ENCODE measurements at regions not wholly inside any gene's neighbourhood (a gene's known extent, or its start where the extent isn't known, plus 50 kb on each side); places are given as distances from the start of the nearest gene placed in this dataset.

- WGBS, 2 donors, result 84 to 98% methylated on average over 2 of the region's 2 CpGs
- TF ChIP-seq, protein P1, sequence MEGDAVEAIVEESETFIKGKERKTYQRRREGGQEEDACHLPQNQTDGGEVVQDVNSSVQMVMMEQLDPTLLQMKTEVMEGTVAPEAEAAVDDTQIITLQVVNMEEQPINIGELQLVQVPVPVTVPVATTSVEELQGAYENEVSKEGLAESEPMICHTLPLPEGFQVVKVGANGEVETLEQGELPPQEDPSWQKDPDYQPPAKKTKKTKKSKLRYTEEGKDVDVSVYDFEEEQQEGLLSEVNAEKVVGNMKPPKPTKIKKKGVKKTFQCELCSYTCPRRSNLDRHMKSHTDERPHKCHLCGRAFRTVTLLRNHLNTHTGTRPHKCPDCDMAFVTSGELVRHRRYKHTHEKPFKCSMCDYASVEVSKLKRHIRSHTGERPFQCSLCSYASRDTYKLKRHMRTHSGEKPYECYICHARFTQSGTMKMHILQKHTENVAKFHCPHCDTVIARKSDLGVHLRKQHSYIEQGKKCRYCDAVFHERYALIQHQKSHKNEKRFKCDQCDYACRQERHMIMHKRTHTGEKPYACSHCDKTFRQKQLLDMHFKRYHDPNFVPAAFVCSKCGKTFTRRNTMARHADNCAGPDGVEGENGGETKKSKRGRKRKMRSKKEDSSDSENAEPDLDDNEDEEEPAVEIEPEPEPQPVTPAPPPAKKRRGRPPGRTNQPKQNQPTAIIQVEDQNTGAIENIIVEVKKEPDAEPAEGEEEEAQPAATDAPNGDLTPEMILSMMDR (IDR thresholded peaks at IDR 0.05), result no peak
- TF ChIP-seq EP300 (IDR thresholded peaks at IDR 0.05), result no peak
- no peak for TF ChIP-seq POLR2AphosphoS5 (IDR thresholded peaks at IDR 0.05)
- no peak for TF ChIP-seq POLR2A (IDR thresholded peaks at IDR 0.05)
- no peak overlapping the region for H3K4me3 ChIP-seq
- no peak for DNase-seq
- no peaks in the 10 kb centered on the region for H3K4me1 ChIP-seq
- no peak for ATAC-seq (ENCODE audit: low FRiP score in 2 of 2)
- peaks cover 0 to 4% (median 0%) of the 10 kb centered on the region in 4 donors for H3K9me3 ChIP-seq
- no peaks in the 10 kb centered on the region for H3K27me3 ChIP-seq
- no peak overlapping the region for H3K27ac ChIP-seq
- no peaks in the 10 kb centered on the region for H3K36me3 ChIP-seq
Observed at GRCh38 chr14:47763188-47763854, 87.9 kb upstream of the MDGA2 start.

DNA sequence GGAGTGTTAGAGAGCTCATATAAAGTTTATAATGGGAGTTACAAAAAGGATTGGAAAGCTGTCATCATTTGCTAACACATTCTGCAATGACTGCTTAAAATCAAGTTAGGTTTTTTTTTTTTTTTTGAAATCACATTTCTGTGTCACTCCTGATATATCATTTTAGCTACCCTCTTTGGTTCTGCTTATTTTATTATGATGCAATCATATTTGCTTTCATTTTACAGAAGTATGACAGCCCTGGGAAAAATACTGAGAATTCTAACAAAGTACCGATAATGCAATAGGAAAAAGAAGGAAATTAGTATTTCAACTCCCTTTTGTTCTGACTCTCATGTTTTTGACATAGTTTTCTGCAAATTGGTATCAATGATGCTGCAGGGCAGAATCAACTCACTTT lies 71.6 kb upstream of the MDGA2 start:
- no peak for TF ChIP-seq POLR2AphosphoS5 (IDR thresholded peaks at IDR 0.05)
- no peak for TF ChIP-seq POLR2A (IDR thresholded peaks at IDR 0.05)
- TF ChIP-seq, protein P1 (IDR thresholded peaks at IDR 0.05), result no peak
- TF ChIP-seq EP300 (IDR thresholded peaks at IDR 0.05), result no peak
- DNase-seq, result no peak
- Histone ChIP-seq H3K4me1 (no peaks in the 10 kb centered on the region), H3K27me3 (no peaks in the 10 kb centered on the region), H3K36me3 (no peaks in the 10 kb centered on the region), H3K9me3 (no peaks in the 10 kb centered on the region), H3K27ac (no peak overlapping the region), H3K4me3 (no peak overlapping the region)
- no peak for ATAC-seq (ENCODE audit: low FRiP score in 2 of 2)
- 61 to 78% methylated on average over 1 of the region's 1 CpG for WGBS, 2 donors

GRCh38 chr14:47744155-47744554 lies 68.8 kb upstream of the MDGA2 start:
- TF ChIP-seq, protein P1 (IDR thresholded peaks at IDR 0.05), result no peak
- no peak for TF ChIP-seq POLR2AphosphoS5 (IDR thresholded peaks at IDR 0.05)
- no peak for TF ChIP-seq POLR2A (IDR thresholded peaks at IDR 0.05)
- TF ChIP-seq EP300 (IDR thresholded peaks at IDR 0.05), result no peak
- 53 to 64% methylated on average over 1 of the region's 1 CpG for WGBS, 2 donors

GRCh38 chr14:47739541-47739940 lies 64.1 kb upstream of the MDGA2 start:
- H3K27ac ChIP-seq, result no peak overlapping the region
- H3K4me3 ChIP-seq, result no peak overlapping the region
- H3K36me3 ChIP-seq, result no peaks in the 10 kb centered on the region
- H3K4me1 ChIP-seq, result no peaks in the 10 kb centered on the region
- no peaks in the 10 kb centered on the region for H3K27me3 ChIP-seq
- no peak for DNase-seq
- no peaks in the 10 kb centered on the region for H3K9me3 ChIP-seq
- TF ChIP-seq, protein P1 (IDR thresholded peaks at IDR 0.05), result no peak
- no peak for TF ChIP-seq POLR2A (IDR thresholded peaks at IDR 0.05)
- TF ChIP-seq POLR2AphosphoS5 (IDR thresholded peaks at IDR 0.05), result no peak
- no peak for TF ChIP-seq EP300 (IDR thresholded peaks at IDR 0.05)
- WGBS, 2 donors, result 55 to 66% methylated on average over 1 of the region's 1 CpG
- no peak for ATAC-seq (ENCODE audit: low FRiP score in 2 of 2)

More at GRCh38 chr14:47744155-47744554, 68.8 kb upstream of the MDGA2 start:
- Histone ChIP-seq H3K27ac (no peak overlapping the region), H3K27me3 (no peaks in the 10 kb centered on the region), H3K4me1 (no peaks in the 10 kb centered on the region), H3K9me3 (no peaks in the 10 kb centered on the region), H3K4me3 (no peak overlapping the region), H3K36me3 (no peaks in the 10 kb centered on the region)
- DNase-seq (no peak), ATAC-seq (ENCODE audit: low FRiP score in 2 of 2) (no peak)

GRCh38 chr14:47730296-47730695 lies 54.9 kb upstream of the MDGA2 start:
- H3K36me3 ChIP-seq, result no peaks in the 10 kb centered on the region
- H3K9me3 ChIP-seq, result no peaks in the 10 kb centered on the region
- ATAC-seq (ENCODE audit: low FRiP score in 2 of 2), result no peak
- H3K4me1 ChIP-seq, result no peaks in the 10 kb centered on the region
- no peaks in the 10 kb centered on the region for H3K27me3 ChIP-seq
- WGBS, 2 donors, result 65 to 79% methylated on average over 3 of the region's 3 CpGs
- no peak overlapping the region for H3K27ac ChIP-seq
- DNase-seq, result no peak
- H3K4me3 ChIP-seq, result no peak overlapping the region
- no peak for TF ChIP-seq POLR2A (IDR thresholded peaks at IDR 0.05)

Small RNAs in the stretch of these regions (small RNA-seq; reads per million reads assigned to genes)
- gene AL121576.1 (0 reads per million in 4 donors), gene AL512360.1 (0 reads per million in 4 donors), gene MIR548Y (0 reads per million in 4 donors), gene RNU6-297P (0 reads per million in 4 donors)

Measured in upper lobe of left lung (tissue), 6 donors.